ENCODE measurements at regions not wholly inside any gene's neighbourhood (a gene's known extent, or its start where the extent isn't known, plus 50 kb on each side); places are given as distances from the start of the nearest gene placed in this dataset.

GRCh38 chr16:65410801-65411200 lies 288.9 kb upstream of the CDH11 start:
- no peak overlapping the region for H3K4me3 ChIP-seq (ENCODE audit: low read length)
- no peaks in the 10 kb centered on the region for H3K4me1 ChIP-seq (ENCODE audit: control insufficient read depth, insufficient read depth, low read length)
- no peaks in the 10 kb centered on the region for H3K36me3 ChIP-seq (ENCODE audit: control insufficient read depth, insufficient read depth, low read length)
- H3K9me3 ChIP-seq (replicated peaks; ENCODE audit: control insufficient read depth, low read depth, low read length) = no peaks in the 10 kb centered on the region
- H3K27me3 ChIP-seq (ENCODE audit: control insufficient read depth, insufficient read depth, low read length) = no peaks in the 10 kb centered on the region
- H3K27ac ChIP-seq (ENCODE audit: low read length) = no peak overlapping the region
- no peak for DNase-seq
- 60% methylated on average over 2 of the region's 4 CpGs for WGBS (ENCODE audit: insufficient coverage)

- Histone ChIP-seq H3K4me3 (ENCODE audit: low read length) (no peak overlapping the region), H3K9me3 (replicated peaks; ENCODE audit: control insufficient read depth, low read depth, low read length) (no peaks in the 10 kb centered on the region), H3K27me3 (ENCODE audit: control insufficient read depth, insufficient read depth, low read length) (no peaks in the 10 kb centered on the region), H3K27ac (ENCODE audit: low read length) (no peak overlapping the region), H3K4me1 (ENCODE audit: control insufficient read depth, insufficient read depth, low read length) (no peaks in the 10 kb centered on the region), H3K36me3 (ENCODE audit: control insufficient read depth, insufficient read depth, low read length) (no peaks in the 10 kb centered on the region)
- WGBS (ENCODE audit: insufficient coverage) = no CpG with 5 or more reads among the region's 2 CpGs
- DNase-seq = peak; percentile 61
Measured at GRCh38 chr16:65409510-65409909, 287.6 kb upstream of the CDH11 start.

- WGBS (ENCODE audit: insufficient coverage) = 56% methylated on average over 2 of the region's 4 CpGs
- Histone ChIP-seq H3K4me1 (ENCODE audit: control insufficient read depth, insufficient read depth, low read length) (no peaks in the 10 kb centered on the region), H3K27ac (ENCODE audit: low read length) (no peak overlapping the region), H3K4me3 (ENCODE audit: low read length) (no peak overlapping the region), H3K27me3 (ENCODE audit: control insufficient read depth, insufficient read depth, low read length) (no peaks in the 10 kb centered on the region), H3K9me3 (replicated peaks; ENCODE audit: control insufficient read depth, low read depth, low read length) (no peaks in the 10 kb centered on the region), H3K36me3 (ENCODE audit: control insufficient read depth, insufficient read depth, low read length) (no peaks in the 10 kb centered on the region)
- peak; percentile 58 for DNase-seq
Measured at GRCh38 chr16:65406933-65407332, 285.1 kb upstream of the CDH11 start.

DNA sequence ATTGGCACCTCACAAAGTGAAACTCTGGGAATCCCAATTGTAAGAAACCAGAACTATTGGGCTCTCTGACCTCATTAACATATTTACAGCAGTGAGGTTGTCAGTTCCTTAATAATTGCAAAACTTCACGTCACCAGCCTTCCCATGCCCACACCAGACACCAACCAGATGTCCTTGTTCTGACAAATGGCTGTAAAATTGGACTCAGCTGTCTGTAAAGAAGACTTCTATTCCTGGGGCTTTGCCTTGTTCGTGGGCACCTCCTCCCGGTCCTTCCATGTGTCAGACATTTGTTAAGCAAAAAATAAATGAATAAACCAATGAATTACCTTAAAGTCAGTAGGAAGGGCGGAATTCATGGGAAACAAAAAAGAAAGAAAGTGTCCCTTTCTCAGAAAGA lies 284.3 kb upstream of the CDH11 start:
- DNase-seq = peak; percentile 11
- Histone ChIP-seq H3K36me3 (ENCODE audit: control insufficient read depth, insufficient read depth, low read length) (no peaks in the 10 kb centered on the region), H3K27me3 (ENCODE audit: control insufficient read depth, insufficient read depth, low read length) (no peaks in the 10 kb centered on the region), H3K9me3 (replicated peaks; ENCODE audit: control insufficient read depth, low read depth, low read length) (no peaks in the 10 kb centered on the region), H3K4me1 (ENCODE audit: control insufficient read depth, insufficient read depth, low read length) (no peaks in the 10 kb centered on the region), H3K4me3 (ENCODE audit: low read length) (no peak overlapping the region), H3K27ac (ENCODE audit: low read length) (no peak overlapping the region)
- WGBS (ENCODE audit: insufficient coverage) = no CpG with 5 or more reads among the region's 4 CpGs

DNA sequence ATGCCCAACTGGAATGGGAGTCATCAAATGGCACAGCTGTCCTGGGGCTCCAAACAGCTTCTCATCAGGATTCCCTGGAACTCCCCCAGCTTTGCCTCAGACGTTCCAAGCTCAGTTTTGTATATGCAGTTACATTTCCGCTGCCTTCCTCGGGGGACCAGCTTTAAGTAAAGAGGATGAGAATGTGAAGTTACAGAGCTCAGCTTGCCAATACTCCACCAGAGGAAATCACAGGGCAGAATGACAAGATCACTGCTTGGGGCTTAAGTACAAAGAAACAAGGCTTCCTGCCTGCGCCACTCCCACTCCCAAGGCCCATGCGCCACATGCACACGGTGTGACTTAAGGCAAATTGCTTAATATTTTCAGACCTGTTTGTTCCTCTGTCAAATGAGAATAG lies 272.4 kb upstream of the CDH11 start:
- peak; percentile 83 for DNase-seq
- H3K27ac ChIP-seq (ENCODE audit: low read length) = no peak overlapping the region
- no peaks in the 10 kb centered on the region for H3K9me3 ChIP-seq (replicated peaks; ENCODE audit: control insufficient read depth, low read depth, low read length)
- H3K4me1 ChIP-seq (ENCODE audit: control insufficient read depth, insufficient read depth, low read length) = peaks cover 13% of the 10 kb centered on the region
- WGBS (ENCODE audit: insufficient coverage) = 21% methylated on average over 3 of the region's 6 CpGs
- H3K27me3 ChIP-seq (ENCODE audit: control insufficient read depth, insufficient read depth, low read length) = no peaks in the 10 kb centered on the region
- H3K4me3 ChIP-seq (ENCODE audit: low read length) = no peak overlapping the region
- H3K36me3 ChIP-seq (ENCODE audit: control insufficient read depth, insufficient read depth, low read length) = no peaks in the 10 kb centered on the region

GRCh38 chr16:65392806-65393565 lies 271.1 kb upstream of the CDH11 start:
- DNase-seq = no peak
- H3K27me3 ChIP-seq (ENCODE audit: control insufficient read depth, insufficient read depth, low read length) = no peaks in the 10 kb centered on the region
- no peak overlapping the region for H3K27ac ChIP-seq (ENCODE audit: low read length)
- no peak overlapping the region for H3K4me3 ChIP-seq (ENCODE audit: low read length)
- H3K4me1 ChIP-seq (ENCODE audit: control insufficient read depth, insufficient read depth, low read length) = peaks cover 13% of the 10 kb centered on the region
- no peaks in the 10 kb centered on the region for H3K9me3 ChIP-seq (replicated peaks; ENCODE audit: control insufficient read depth, low read depth, low read length)
- WGBS (ENCODE audit: insufficient coverage) = 65% methylated on average over 10 of the region's 13 CpGs
- no peaks in the 10 kb centered on the region for H3K36me3 ChIP-seq (ENCODE audit: control insufficient read depth, insufficient read depth, low read length)

DNA sequence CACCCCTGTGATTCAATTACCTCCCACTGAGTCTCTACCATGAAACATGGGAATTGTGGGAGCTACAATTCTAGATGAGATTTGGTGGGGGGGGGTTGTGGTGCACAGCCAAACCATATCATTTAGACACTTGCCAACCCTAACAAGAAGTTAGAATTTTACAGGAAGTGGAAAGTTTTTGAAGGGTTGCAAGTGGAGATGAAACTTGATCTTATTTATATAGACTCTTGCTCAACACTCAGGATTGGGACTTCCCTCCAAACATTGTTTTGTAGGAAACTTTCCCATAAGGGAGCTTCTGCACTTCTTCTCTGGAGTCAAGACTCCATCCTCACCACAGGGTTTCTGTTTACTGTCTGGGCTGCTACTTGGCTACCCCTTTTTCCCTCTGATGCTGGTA lies 266.7 kb upstream of the CDH11 start:
- DNase-seq = no peak

GRCh38 chr16:65386672-65387071 lies 264.8 kb upstream of the CDH11 start:
- no peaks in the 10 kb centered on the region for H3K36me3 ChIP-seq (ENCODE audit: control insufficient read depth, insufficient read depth, low read length)

More for the DNA sequence above, 266.7 kb upstream of the CDH11 start:
- no peaks in the 10 kb centered on the region for H3K36me3 ChIP-seq (ENCODE audit: control insufficient read depth, insufficient read depth, low read length)
- no peak overlapping the region for H3K27ac ChIP-seq (ENCODE audit: low read length)
- H3K4me3 ChIP-seq (ENCODE audit: low read length) = no peak overlapping the region
- H3K9me3 ChIP-seq (replicated peaks; ENCODE audit: control insufficient read depth, low read depth, low read length) = peaks cover 4% of the 10 kb centered on the region
- H3K27me3 ChIP-seq (ENCODE audit: control insufficient read depth, insufficient read depth, low read length) = no peaks in the 10 kb centered on the region
- H3K4me1 ChIP-seq (ENCODE audit: control insufficient read depth, insufficient read depth, low read length) = peaks cover 4% of the 10 kb centered on the region

DNA sequence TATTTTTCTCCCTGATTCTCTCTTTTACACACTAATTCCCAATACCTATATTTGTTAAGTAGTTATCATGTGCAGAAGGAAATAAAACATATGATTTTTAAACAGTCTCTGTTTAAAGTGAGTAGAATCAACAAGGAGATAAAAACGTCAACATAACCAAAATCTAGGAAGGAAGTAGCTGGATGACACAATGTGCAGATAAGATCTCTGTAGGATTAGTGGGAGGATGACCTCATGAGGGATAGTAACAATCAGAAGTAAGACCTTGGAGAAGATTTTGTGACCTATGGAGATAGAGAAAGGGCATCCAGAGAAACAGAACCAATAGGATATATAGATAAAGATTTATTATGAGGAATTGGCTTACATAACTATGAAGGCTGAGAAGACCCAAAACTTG lies 262.6 kb upstream of the CDH11 start:
- Histone ChIP-seq H3K36me3 (ENCODE audit: control insufficient read depth, insufficient read depth, low read length) (no peaks in the 10 kb centered on the region), H3K4me3 (ENCODE audit: low read length) (no peak overlapping the region), H3K4me1 (ENCODE audit: control insufficient read depth, insufficient read depth, low read length) (no peaks in the 10 kb centered on the region), H3K27ac (ENCODE audit: low read length) (no peak overlapping the region), H3K27me3 (ENCODE audit: control insufficient read depth, insufficient read depth, low read length) (no peaks in the 10 kb centered on the region), H3K9me3 (replicated peaks; ENCODE audit: control insufficient read depth, low read depth, low read length) (peaks cover 4% of the 10 kb centered on the region)
- 80% methylated on average over 1 of the region's 1 CpG for WGBS (ENCODE audit: insufficient coverage)
- DNase-seq = no peak

More at GRCh38 chr16:65386672-65387071, 264.8 kb upstream of the CDH11 start:
- Histone ChIP-seq H3K9me3 (replicated peaks; ENCODE audit: control insufficient read depth, low read depth, low read length) (peaks cover 4% of the 10 kb centered on the region), H3K4me3 (ENCODE audit: low read length) (no peak overlapping the region), H3K4me1 (ENCODE audit: control insufficient read depth, insufficient read depth, low read length) (no peaks in the 10 kb centered on the region), H3K27ac (ENCODE audit: low read length) (no peak overlapping the region), H3K27me3 (ENCODE audit: control insufficient read depth, insufficient read depth, low read length) (no peaks in the 10 kb centered on the region)
- no peak for DNase-seq
- WGBS (ENCODE audit: insufficient coverage) = 100% methylated on average over 1 of the region's 2 CpGs

- H3K4me1 ChIP-seq (ENCODE audit: control insufficient read depth, insufficient read depth, low read length) = no peaks in the 10 kb centered on the region
- H3K36me3 ChIP-seq (ENCODE audit: control insufficient read depth, insufficient read depth, low read length) = no peaks in the 10 kb centered on the region
- peak; percentile 31 for DNase-seq
- no peak overlapping the region for H3K27ac ChIP-seq (ENCODE audit: low read length)
- no peaks in the 10 kb centered on the region for H3K27me3 ChIP-seq (ENCODE audit: control insufficient read depth, insufficient read depth, low read length)
- H3K4me3 ChIP-seq (ENCODE audit: low read length) = no peak overlapping the region
- no peaks in the 10 kb centered on the region for H3K9me3 ChIP-seq (replicated peaks; ENCODE audit: control insufficient read depth, low read depth, low read length)
Measured at GRCh38 chr16:65377195-65377594, 255.3 kb upstream of the CDH11 start.

- Histone ChIP-seq H3K4me1 (ENCODE audit: control insufficient read depth, insufficient read depth, low read length) (no peaks in the 10 kb centered on the region), H3K36me3 (ENCODE audit: control insufficient read depth, insufficient read depth, low read length) (no peaks in the 10 kb centered on the region), H3K9me3 (replicated peaks; ENCODE audit: control insufficient read depth, low read depth, low read length) (no peaks in the 10 kb centered on the region), H3K4me3 (ENCODE audit: low read length) (no peak overlapping the region), H3K27ac (ENCODE audit: low read length) (no peak overlapping the region), H3K27me3 (ENCODE audit: control insufficient read depth, insufficient read depth, low read length) (no peaks in the 10 kb centered on the region)
- no peak for DNase-seq
- WGBS (ENCODE audit: insufficient coverage) = 92% methylated on average over 2 of the region's 3 CpGs
Measured at GRCh38 chr16:65376601-65377000, 254.7 kb upstream of the CDH11 start.

All from muscle of leg (tissue), 3 donors.